ENCODE measurements at regions not wholly inside any gene's neighbourhood (a gene's known extent, or its start where the extent isn't known, plus 50 kb on each side); places are given as distances from the start of the nearest gene placed in this dataset.

GRCh38 chr17:26766743-26767142 lies 527.2 kb upstream of the WSB1 start:
- TF ChIP-seq YY1 (tag by site-specific recombination; IDR thresholded peaks at IDR 0.05) (no peak), ZNF692 (tag by site-specific recombination; IDR thresholded peaks at IDR 0.05) (no peak), ZSCAN18 (tag by site-specific recombination; IDR thresholded peaks at IDR 0.05) (no peak), ZFP69B (tag by site-specific recombination; IDR thresholded peaks at IDR 0.05) (no peak), CTCF (tag by site-specific recombination; IDR thresholded peaks at IDR 0.05) (no peak)

All from HEK293 (cell line).